H1 (cell line): ENCODE measurements at regions not wholly inside any gene's neighbourhood (a gene's known extent, or its start where the extent isn't known, plus 50 kb on each side); places are given as distances from the start of the nearest gene placed in this dataset.

Experiments
- EP300 ChIP-seq, 2 experiments: IDR thresholded peaks; 1 replicate in 1 of 2; 2 replicates in 1 of 2; pipeline ENCODE4 v1.6.1; 2011 to 2012; ENCODE audit warnings: low read depth in 2 of 2, low read length in 2 of 2, mild to moderate bottlenecking in 2 of 2, borderline replicate concordance in 1 of 2, inconsistent platforms in 1 of 2, moderate library complexity in 1 of 2
- POLR2A ChIP-seq, 2 experiments: IDR thresholded peaks; 1 replicate in 1 of 2; 2 replicates in 1 of 2; pipeline ENCODE4 v1.6.1; 2011; ENCODE audit warnings: low read depth in 2 of 2, low read length in 2 of 2, mild to moderate bottlenecking in 2 of 2; ENCODE audit errors: control extremely low read depth in 1 of 2
- POLR2AphosphoS5 ChIP-seq: IDR thresholded peaks from 2 replicates; pipeline ENCODE4 v1.6.1; 2011; ENCODE audit warnings: low read depth, low read length
- RAD21 ChIP-seq, 2 experiments: IDR thresholded peaks in 1 of 2; conservative IDR thresholded peaks in 1 of 2; 2 replicates each; pipeline ENCODE4 v1.6.1; 2011; ENCODE audit warnings: low read depth in 2 of 2, low read length in 2 of 2, improper control_type of control experiment in 1 of 2, inconsistent platforms in 1 of 2, mild to moderate bottlenecking in 1 of 2, moderate library complexity in 1 of 2
- SAP30 ChIP-seq: fragments of 300-600 bp; sonication (generic); IDR thresholded peaks from 2 replicates; pipeline ENCODE4 v1.7.1; 2012; ENCODE audit warnings: low read length, moderate library complexity, mild to moderate bottlenecking, inconsistent platforms; ENCODE audit not compliant: insufficient read depth, insufficient replicate concordance
- SP1 ChIP-seq: IDR thresholded peaks from 2 replicates; pipeline ENCODE4 v1.6.1; 2011; ENCODE audit warnings: low read depth, low read length
- SRF ChIP-seq: IDR thresholded peaks from 2 replicates; pipeline ENCODE4 v1.6.1; 2011; ENCODE audit warnings: mild to moderate bottlenecking, low read depth, low read length, moderate library complexity
- SUZ12 ChIP-seq: fragments of 200-600 bp; sonication (generic); IDR thresholded peaks from 2 replicates; pipeline ENCODE4 v1.6.1; 2012; ENCODE audit warnings: mild to moderate bottlenecking, inconsistent platforms, low read length, moderate library complexity, mixed read lengths
- TBP ChIP-seq: IDR thresholded peaks from 2 replicates; pipeline ENCODE4 v1.6.1; 2011; ENCODE audit warnings: low read depth, low read length, improper control_type of control experiment
- TEAD4 ChIP-seq: IDR thresholded peaks from 2 replicates; pipeline ENCODE4 v1.6.1; 2012; ENCODE audit warnings: low read depth, low read length, inconsistent platforms, mixed read lengths
- TF ChIP-seq, protein P1 (sequence below): fragments of 300-600 bp; sonication (generic); IDR thresholded peaks from 2 replicates; pipeline ENCODE4 v1.7.1; 2012; ENCODE audit warnings: low read length, moderate library complexity, mild to moderate bottlenecking, inconsistent platforms; ENCODE audit not compliant: insufficient replicate concordance

DNA sequence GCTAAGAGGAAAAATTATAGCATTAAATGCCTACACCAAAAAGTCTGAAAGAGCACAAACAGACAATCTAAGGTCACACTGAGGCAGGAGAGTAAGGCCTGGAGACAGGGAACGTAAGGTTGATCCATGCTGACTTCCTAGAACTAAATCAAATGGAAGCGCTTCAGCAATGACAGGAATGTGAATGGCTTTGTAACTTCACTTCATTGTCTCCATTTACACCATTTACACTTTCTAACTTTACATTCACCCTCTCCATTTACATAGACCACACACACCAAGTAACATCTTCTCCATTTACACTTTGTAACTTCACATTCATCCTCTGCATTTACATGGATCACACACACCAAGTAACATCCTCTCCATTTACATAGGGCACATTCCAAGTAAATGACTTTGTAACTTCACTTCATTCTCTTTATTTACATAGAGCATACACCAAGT is 103.1 kb upstream of the SPATS2L start (continued):
- TF ChIP-seq, protein P1, sequence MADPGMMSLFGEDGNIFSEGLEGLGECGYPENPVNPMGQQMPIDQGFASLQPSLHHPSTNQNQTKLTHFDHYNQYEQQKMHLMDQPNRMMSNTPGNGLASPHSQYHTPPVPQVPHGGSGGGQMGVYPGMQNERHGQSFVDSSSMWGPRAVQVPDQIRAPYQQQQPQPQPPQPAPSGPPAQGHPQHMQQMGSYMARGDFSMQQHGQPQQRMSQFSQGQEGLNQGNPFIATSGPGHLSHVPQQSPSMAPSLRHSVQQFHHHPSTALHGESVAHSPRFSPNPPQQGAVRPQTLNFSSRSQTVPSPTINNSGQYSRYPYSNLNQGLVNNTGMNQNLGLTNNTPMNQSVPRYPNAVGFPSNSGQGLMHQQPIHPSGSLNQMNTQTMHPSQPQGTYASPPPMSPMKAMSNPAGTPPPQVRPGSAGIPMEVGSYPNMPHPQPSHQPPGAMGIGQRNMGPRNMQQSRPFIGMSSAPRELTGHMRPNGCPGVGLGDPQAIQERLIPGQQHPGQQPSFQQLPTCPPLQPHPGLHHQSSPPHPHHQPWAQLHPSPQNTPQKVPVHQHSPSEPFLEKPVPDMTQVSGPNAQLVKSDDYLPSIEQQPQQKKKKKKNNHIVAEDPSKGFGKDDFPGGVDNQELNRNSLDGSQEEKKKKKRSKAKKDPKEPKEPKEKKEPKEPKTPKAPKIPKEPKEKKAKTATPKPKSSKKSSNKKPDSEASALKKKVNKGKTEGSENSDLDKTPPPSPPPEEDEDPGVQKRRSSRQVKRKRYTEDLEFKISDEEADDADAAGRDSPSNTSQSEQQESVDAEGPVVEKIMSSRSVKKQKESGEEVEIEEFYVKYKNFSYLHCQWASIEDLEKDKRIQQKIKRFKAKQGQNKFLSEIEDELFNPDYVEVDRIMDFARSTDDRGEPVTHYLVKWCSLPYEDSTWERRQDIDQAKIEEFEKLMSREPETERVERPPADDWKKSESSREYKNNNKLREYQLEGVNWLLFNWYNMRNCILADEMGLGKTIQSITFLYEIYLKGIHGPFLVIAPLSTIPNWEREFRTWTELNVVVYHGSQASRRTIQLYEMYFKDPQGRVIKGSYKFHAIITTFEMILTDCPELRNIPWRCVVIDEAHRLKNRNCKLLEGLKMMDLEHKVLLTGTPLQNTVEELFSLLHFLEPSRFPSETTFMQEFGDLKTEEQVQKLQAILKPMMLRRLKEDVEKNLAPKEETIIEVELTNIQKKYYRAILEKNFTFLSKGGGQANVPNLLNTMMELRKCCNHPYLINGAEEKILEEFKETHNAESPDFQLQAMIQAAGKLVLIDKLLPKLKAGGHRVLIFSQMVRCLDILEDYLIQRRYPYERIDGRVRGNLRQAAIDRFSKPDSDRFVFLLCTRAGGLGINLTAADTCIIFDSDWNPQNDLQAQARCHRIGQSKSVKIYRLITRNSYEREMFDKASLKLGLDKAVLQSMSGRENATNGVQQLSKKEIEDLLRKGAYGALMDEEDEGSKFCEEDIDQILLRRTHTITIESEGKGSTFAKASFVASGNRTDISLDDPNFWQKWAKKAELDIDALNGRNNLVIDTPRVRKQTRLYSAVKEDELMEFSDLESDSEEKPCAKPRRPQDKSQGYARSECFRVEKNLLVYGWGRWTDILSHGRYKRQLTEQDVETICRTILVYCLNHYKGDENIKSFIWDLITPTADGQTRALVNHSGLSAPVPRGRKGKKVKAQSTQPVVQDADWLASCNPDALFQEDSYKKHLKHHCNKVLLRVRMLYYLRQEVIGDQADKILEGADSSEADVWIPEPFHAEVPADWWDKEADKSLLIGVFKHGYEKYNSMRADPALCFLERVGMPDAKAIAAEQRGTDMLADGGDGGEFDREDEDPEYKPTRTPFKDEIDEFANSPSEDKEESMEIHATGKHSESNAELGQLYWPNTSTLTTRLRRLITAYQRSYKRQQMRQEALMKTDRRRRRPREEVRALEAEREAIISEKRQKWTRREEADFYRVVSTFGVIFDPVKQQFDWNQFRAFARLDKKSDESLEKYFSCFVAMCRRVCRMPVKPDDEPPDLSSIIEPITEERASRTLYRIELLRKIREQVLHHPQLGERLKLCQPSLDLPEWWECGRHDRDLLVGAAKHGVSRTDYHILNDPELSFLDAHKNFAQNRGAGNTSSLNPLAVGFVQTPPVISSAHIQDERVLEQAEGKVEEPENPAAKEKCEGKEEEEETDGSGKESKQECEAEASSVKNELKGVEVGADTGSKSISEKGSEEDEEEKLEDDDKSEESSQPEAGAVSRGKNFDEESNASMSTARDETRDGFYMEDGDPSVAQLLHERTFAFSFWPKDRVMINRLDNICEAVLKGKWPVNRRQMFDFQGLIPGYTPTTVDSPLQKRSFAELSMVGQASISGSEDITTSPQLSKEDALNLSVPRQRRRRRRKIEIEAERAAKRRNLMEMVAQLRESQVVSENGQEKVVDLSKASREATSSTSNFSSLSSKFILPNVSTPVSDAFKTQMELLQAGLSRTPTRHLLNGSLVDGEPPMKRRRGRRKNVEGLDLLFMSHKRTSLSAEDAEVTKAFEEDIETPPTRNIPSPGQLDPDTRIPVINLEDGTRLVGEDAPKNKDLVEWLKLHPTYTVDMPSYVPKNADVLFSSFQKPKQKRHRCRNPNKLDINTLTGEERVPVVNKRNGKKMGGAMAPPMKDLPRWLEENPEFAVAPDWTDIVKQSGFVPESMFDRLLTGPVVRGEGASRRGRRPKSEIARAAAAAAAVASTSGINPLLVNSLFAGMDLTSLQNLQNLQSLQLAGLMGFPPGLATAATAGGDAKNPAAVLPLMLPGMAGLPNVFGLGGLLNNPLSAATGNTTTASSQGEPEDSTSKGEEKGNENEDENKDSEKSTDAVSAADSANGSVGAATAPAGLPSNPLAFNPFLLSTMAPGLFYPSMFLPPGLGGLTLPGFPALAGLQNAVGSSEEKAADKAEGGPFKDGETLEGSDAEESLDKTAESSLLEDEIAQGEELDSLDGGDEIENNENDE = peak; percentile 87
- TF ChIP-seq POLR2A (IDR thresholded peaks at IDR 0.05; ENCODE audit: control extremely low read depth in 1 of 2, low read depth in 2 of 2, low read length in 2 of 2) = peak; percentile 41 to 79
- TF ChIP-seq SRF = no peak
- no peak for TF ChIP-seq SUZ12
- 0 out of 2 replicates have a peak, but pooled peaks have one; percentile 47 for TF ChIP-seq POLR2AphosphoS5
- TF ChIP-seq TEAD4 = peak; percentile 98
- no peak for TF ChIP-seq SAP30
- no peak; a peak in 1 of 4 replicates for TF ChIP-seq RAD21 (IDR thresholded peaks at IDR 0.05 in 1 of 2, conservative IDR thresholded peaks at IDR 0.05 in 1 of 2; ENCODE audit: low read depth in 2 of 2, low read length in 2 of 2)
- peak; percentile 66 for TF ChIP-seq TBP
- peak in 1 of 2 experiments; percentile 80; a peak in 1 of 3 replicates for TF ChIP-seq EP300 (IDR thresholded peaks at IDR 0.05; ENCODE audit: borderline replicate concordance in 1 of 2, low read depth in 2 of 2, low read length in 2 of 2)
- peak; percentile 90 for TF ChIP-seq SP1
